NT2/D1 (cell line): ENCODE measurements at regions not wholly inside any gene's neighbourhood (a gene's known extent, or its start where the extent isn't known, plus 50 kb on each side); places are given as distances from the start of the nearest gene placed in this dataset.

Source experiments
- DNase-seq: peaks from one replicate; pipeline ENCODE4 v3.0.0-alpha.2; 2011; ENCODE audit warnings: low read depth, low spot score
- H3K27me3 ChIP-seq: 2 replicates; pipeline ENCODE4 v1.6.0; 2011; ENCODE audit warnings: mild to moderate bottlenecking; ENCODE audit not compliant: insufficient read length, insufficient read depth
- H3K36me3 ChIP-seq: 2 replicates; pipeline ENCODE4 v1.6.1; 2011; ENCODE audit warnings: mild to moderate bottlenecking, low read length, mixed read lengths; ENCODE audit not compliant: insufficient read depth, insufficient read length
- H3K4me1 ChIP-seq: 2 replicates; pipeline ENCODE4 v1.5.1; 2011; ENCODE audit not compliant: insufficient read depth, insufficient read length
- H3K4me3 ChIP-seq: 2 replicates; pipeline ENCODE4 v1.5.1; 2011; ENCODE audit warnings: low read depth; ENCODE audit not compliant: insufficient read length
- H3K9ac ChIP-seq: 2 replicates; pipeline ENCODE4 v1.6.0; 2011; ENCODE audit warnings: low read depth; ENCODE audit not compliant: insufficient read length
- H3K9me3 ChIP-seq: 2 replicates; pipeline ENCODE4 v1.5.1; 2011; ENCODE audit warnings: mild to moderate bottlenecking, low read length; ENCODE audit not compliant: insufficient read depth
- SUZ12 ChIP-seq: IDR thresholded peaks from 2 replicates; pipeline ENCODE4 v1.6.1; 2011; ENCODE audit not compliant: insufficient read length, insufficient read depth; ENCODE audit errors: extremely low read depth
- YY1 ChIP-seq: IDR thresholded peaks from 2 replicates; pipeline ENCODE4 v1.6.1; 2011; ENCODE audit not compliant: insufficient read length, insufficient read depth
- ZNF274 ChIP-seq: IDR thresholded peaks from 2 replicates; pipeline ENCODE4 v1.6.1; 2011; ENCODE audit warnings: mild to moderate bottlenecking, low read depth, low read length

GRCh38 chr16:74169687-74170376, 126.8 kb upstream of the PSMD7 start:
- TF ChIP-seq SUZ12 (no peak), YY1 (no peak), ZNF274 (no peak)
- DNase-seq: no peak
- Histone ChIP-seq H3K36me3 (no peaks in the 10 kb centered on the region), H3K4me1 (no peaks in the 10 kb centered on the region), H3K4me3 (no peak overlapping the region), H3K27me3 (no peaks in the 10 kb centered on the region), H3K9ac (no peak overlapping the region), H3K9me3 (no peaks in the 10 kb centered on the region)

GRCh38 chr16:74169066-74169465, 127.5 kb upstream of the PSMD7 start:
- Histone ChIP-seq H3K9me3 (no peaks in the 10 kb centered on the region), H3K27me3 (no peaks in the 10 kb centered on the region), H3K4me3 (no peak overlapping the region), H3K9ac (no peak overlapping the region), H3K4me1 (no peaks in the 10 kb centered on the region), H3K36me3 (no peaks in the 10 kb centered on the region)
- no peak for DNase-seq
- TF ChIP-seq YY1: no peak
- no peak for TF ChIP-seq SUZ12
- TF ChIP-seq ZNF274: no peak

GRCh38 chr16:74168445-74168844, 128.2 kb upstream of the PSMD7 start:
- no peaks in the 10 kb centered on the region for H3K27me3 ChIP-seq
- TF ChIP-seq SUZ12: no peak
- TF ChIP-seq YY1: no peak
- TF ChIP-seq ZNF274: no peak
- no peak overlapping the region for H3K4me3 ChIP-seq
- no peaks in the 10 kb centered on the region for H3K4me1 ChIP-seq
- no peak for DNase-seq
- no peak overlapping the region for H3K9ac ChIP-seq
- H3K9me3 ChIP-seq: no peaks in the 10 kb centered on the region
- H3K36me3 ChIP-seq: no peaks in the 10 kb centered on the region

- no peaks in the 10 kb centered on the region for H3K4me1 ChIP-seq
- no peaks in the 10 kb centered on the region for H3K27me3 ChIP-seq
- H3K36me3 ChIP-seq: no peaks in the 10 kb centered on the region
- no peak for DNase-seq
- H3K9ac ChIP-seq: no peak overlapping the region
- H3K9me3 ChIP-seq: no peaks in the 10 kb centered on the region
- TF ChIP-seq ZNF274 (no peak), YY1 (no peak), SUZ12 (no peak)
- no peak overlapping the region for H3K4me3 ChIP-seq
These were observed 130.2 kb upstream of the PSMD7 start for GRCh38 chr16:74166456-74166855.

- H3K4me1 ChIP-seq: no peaks in the 10 kb centered on the region
- 0 out of 2 replicates have a peak, but pooled peaks cover 3% of the 10 kb centered on the region for H3K9me3 ChIP-seq
- DNase-seq: no peak
- no peak overlapping the region for H3K4me3 ChIP-seq
- H3K36me3 ChIP-seq: no peaks in the 10 kb centered on the region
- TF ChIP-seq SUZ12: no peak
- no peak for TF ChIP-seq ZNF274
- TF ChIP-seq YY1: no peak
- no peak overlapping the region for H3K9ac ChIP-seq
- H3K27me3 ChIP-seq: no peaks in the 10 kb centered on the region
These were observed 131.0 kb upstream of the PSMD7 start for GRCh38 chr16:74165566-74166080.

GRCh38 chr16:74160759-74161158, 135.9 kb upstream of the PSMD7 start:
- no peak for DNase-seq
- Histone ChIP-seq H3K9me3 (peaks cover 8% of the 10 kb centered on the region; the same call in 1 of the 2 replicates), H3K4me3 (no peak overlapping the region), H3K27me3 (no peaks in the 10 kb centered on the region), H3K4me1 (no peaks in the 10 kb centered on the region), H3K9ac (no peak overlapping the region), H3K36me3 (no peaks in the 10 kb centered on the region)
- no peak for TF ChIP-seq ZNF274
- TF ChIP-seq SUZ12: no peak
- TF ChIP-seq YY1: no peak

GRCh38 chr16:74153773-74154172, 142.8 kb upstream of the PSMD7 start:
- Histone ChIP-seq H3K9ac (no peak overlapping the region), H3K4me3 (no peak overlapping the region), H3K27me3 (no peaks in the 10 kb centered on the region), H3K36me3 (no peaks in the 10 kb centered on the region), H3K4me1 (no peaks in the 10 kb centered on the region), H3K9me3 (peaks cover 17% of the 10 kb centered on the region; the same call in 1 of the 2 replicates)
- no peak for DNase-seq
- TF ChIP-seq YY1: no peak
- TF ChIP-seq ZNF274: no peak
- TF ChIP-seq SUZ12: no peak

- no peak for DNase-seq
- peaks cover 9% of the 10 kb centered on the region; the same call in 1 of the 2 replicates for H3K9me3 ChIP-seq
- TF ChIP-seq SUZ12: no peak
- no peak for TF ChIP-seq ZNF274
- TF ChIP-seq YY1: no peak
- no peak overlapping the region for H3K9ac ChIP-seq
- H3K27me3 ChIP-seq: no peaks in the 10 kb centered on the region
- H3K36me3 ChIP-seq: no peaks in the 10 kb centered on the region
- no peak overlapping the region for H3K4me3 ChIP-seq
- H3K4me1 ChIP-seq: no peaks in the 10 kb centered on the region
These were observed 150.0 kb upstream of the PSMD7 start for GRCh38 chr16:74146643-74147042.
